Neural cell (in vitro differentiated cells): ENCODE measurements at regions not wholly inside any gene's neighbourhood (a gene's known extent, or its start where the extent isn't known, plus 50 kb on each side); places are given as distances from the start of the nearest gene placed in this dataset.

Experiments
- H2AFZ ChIP-seq: fragments of 200-600, 300-800 bp; sonication (generic), shearing (Covaris generic); 2 replicates; pipeline ENCODE4 v1.6.0; 2014; ENCODE audit warnings: low read depth, mild to moderate bottlenecking, antibody characterized with exemption, low read length, moderate library complexity
- H3F3A ChIP-seq: fragments of 200-600 bp; shearing (Covaris generic); 2 replicates; pipeline ENCODE4 v1.6.1; 2016; ENCODE audit warnings: mild to moderate bottlenecking, moderate library complexity, mixed read lengths, antibody characterized with exemption, low read length; ENCODE audit not compliant: insufficient read depth, poor library complexity, severe bottlenecking
- H3K27ac ChIP-seq: fragments of 200-600, 300-800 bp; sonication (generic), shearing (Covaris generic); 2 replicates; pipeline ENCODE4 v1.5.1; 2014; ENCODE audit warnings: mild to moderate bottlenecking, low read length, moderate library complexity
- H3K27me3 ChIP-seq: fragments of 300-800, 200-600 bp; sonication (generic), shearing (Covaris generic); 2 replicates; pipeline ENCODE4 v1.6.0; 2014; ENCODE audit warnings: mild to moderate bottlenecking, low read depth, low read length, moderate library complexity; ENCODE audit not compliant: insufficient read depth
- H3K36me3 ChIP-seq: fragments of 300-800, 200-600 bp; sonication (generic), shearing (Covaris generic); 2 replicates; pipeline ENCODE4 v1.5.1; 2014; ENCODE audit warnings: mild to moderate bottlenecking, antibody characterized with exemption, low read length, moderate library complexity; ENCODE audit not compliant: insufficient read depth
- H3K4me2 ChIP-seq: fragments of 300-800, 200-600 bp; sonication (generic), shearing (Covaris generic); 2 replicates; pipeline ENCODE4 v1.6.0; 2014; ENCODE audit warnings: mild to moderate bottlenecking, low read length
- H3K4me3 ChIP-seq: fragments of 300-800, 200-600 bp; sonication (generic), shearing (Covaris generic); 2 replicates; pipeline ENCODE4 v1.5.1; 2014; ENCODE audit warnings: mild to moderate bottlenecking, low read length, moderate library complexity
- H3K79me2 ChIP-seq: fragments of 200-600 bp; shearing (Covaris generic); replicated peaks from 2 replicates; pipeline ENCODE4 v1.6.0; 2014; ENCODE audit warnings: mild to moderate bottlenecking, low read length, moderate library complexity; ENCODE audit not compliant: insufficient read depth
- H3K9ac ChIP-seq: fragments of 300-800, 200-600 bp; sonication (generic), shearing (Covaris generic); 2 replicates; pipeline ENCODE4 v1.6.1; 2016; ENCODE audit warnings: mild to moderate bottlenecking, low read length, mixed read lengths
- H3K9me2 ChIP-seq: fragments of 200-600 bp; shearing (Covaris generic); 2 replicates; pipeline ENCODE4 v1.6.1; 2016; ENCODE audit warnings: mild to moderate bottlenecking, low read length, mixed read lengths; ENCODE audit not compliant: insufficient read depth
- H3K9me3 ChIP-seq: fragments of 200-600, 300-800 bp; sonication (generic), shearing (Covaris generic); 2 replicates; pipeline ENCODE4 v1.6.1; 2016; ENCODE audit warnings: mild to moderate bottlenecking, mixed run types, low read length, moderate library complexity, mixed read lengths
- H4K20me1 ChIP-seq: fragments of 200-600 bp; shearing (Covaris generic); 2 replicates; pipeline ENCODE4 v1.6.1; 2016; ENCODE audit warnings: mild to moderate bottlenecking, mixed run types; ENCODE audit not compliant: insufficient read depth
- CTCF ChIP-seq: fragments of 450-650 bp; IDR thresholded peaks from 2 replicates; pipeline ENCODE4 v1.5.1; 2014; ENCODE audit warnings: antibody characterized with exemption, mild to moderate bottlenecking, moderate library complexity; ENCODE audit not compliant: poor library complexity, severe bottlenecking
- EP300 ChIP-seq: fragments of 450-650 bp; conservative IDR thresholded peaks from 2 replicates; pipeline ENCODE4 v1.6.1; 2014; ENCODE audit warnings: antibody characterized with exemption, mild to moderate bottlenecking, moderate library complexity; ENCODE audit not compliant: poor library complexity, severe bottlenecking
- EZH2 ChIP-seq: fragments of 200-600, 300-800 bp; shearing (Covaris generic), sonication (generic); IDR thresholded peaks from 2 replicates; pipeline ENCODE4 v1.6.1; 2014; ENCODE audit warnings: antibody characterized with exemption, low read length, borderline replicate concordance, mild to moderate bottlenecking; ENCODE audit not compliant: insufficient read depth, poor library complexity, severe bottlenecking
- MXI1 ChIP-seq: fragments of 450-650 bp; conservative IDR thresholded peaks from 2 replicates; pipeline ENCODE4 v1.6.1; 2014; ENCODE audit warnings: antibody characterized with exemption, mild to moderate bottlenecking; ENCODE audit not compliant: poor library complexity, severe bottlenecking
- POLR2AphosphoS5 ChIP-seq: IDR thresholded peaks from 2 replicates; pipeline ENCODE4 v1.6.1; 2012
- RAD21 ChIP-seq: fragments of 450-650 bp; conservative IDR thresholded peaks from 2 replicates; pipeline ENCODE4 v1.6.1; 2014; ENCODE audit warnings: antibody characterized with exemption, mild to moderate bottlenecking, moderate library complexity
- SMC3 ChIP-seq: fragments of 450-650 bp; conservative IDR thresholded peaks from 2 replicates; pipeline ENCODE4 v1.6.1; 2014; ENCODE audit warnings: antibody characterized with exemption, mild to moderate bottlenecking, moderate library complexity; ENCODE audit not compliant: poor library complexity
- TAF1 ChIP-seq: IDR thresholded peaks from 2 replicates; pipeline ENCODE4 v1.6.1; 2012; ENCODE audit warnings: low read depth
- TF ChIP-seq, protein P1 (sequence below): IDR thresholded peaks from 2 replicates; pipeline ENCODE4 v1.6.1; 2012; ENCODE audit warnings: borderline replicate concordance

DNA sequence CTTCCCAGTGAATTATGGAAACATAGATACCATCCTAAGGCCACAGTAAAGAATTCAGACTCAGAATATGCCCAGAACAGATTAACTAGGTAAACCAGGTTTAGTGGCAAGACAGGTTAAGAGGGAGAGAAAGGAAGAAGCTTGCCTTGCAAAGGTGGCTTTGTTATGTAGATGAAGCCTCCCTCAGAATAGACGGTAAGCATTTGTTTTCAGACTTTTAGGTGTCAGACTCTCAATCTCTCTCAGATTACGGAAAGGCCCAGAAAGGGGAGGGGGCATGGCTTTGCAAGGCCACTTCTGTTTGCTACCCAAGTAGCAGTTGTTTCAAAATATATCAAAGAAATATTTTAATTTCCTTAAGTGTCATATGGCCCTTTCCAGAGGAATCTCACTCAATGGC, 457.1 kb upstream of the BOD1L1 start:
- TF ChIP-seq SMC3 = no peak
- TF ChIP-seq EZH2 = no peak
- TF ChIP-seq, protein P1, sequence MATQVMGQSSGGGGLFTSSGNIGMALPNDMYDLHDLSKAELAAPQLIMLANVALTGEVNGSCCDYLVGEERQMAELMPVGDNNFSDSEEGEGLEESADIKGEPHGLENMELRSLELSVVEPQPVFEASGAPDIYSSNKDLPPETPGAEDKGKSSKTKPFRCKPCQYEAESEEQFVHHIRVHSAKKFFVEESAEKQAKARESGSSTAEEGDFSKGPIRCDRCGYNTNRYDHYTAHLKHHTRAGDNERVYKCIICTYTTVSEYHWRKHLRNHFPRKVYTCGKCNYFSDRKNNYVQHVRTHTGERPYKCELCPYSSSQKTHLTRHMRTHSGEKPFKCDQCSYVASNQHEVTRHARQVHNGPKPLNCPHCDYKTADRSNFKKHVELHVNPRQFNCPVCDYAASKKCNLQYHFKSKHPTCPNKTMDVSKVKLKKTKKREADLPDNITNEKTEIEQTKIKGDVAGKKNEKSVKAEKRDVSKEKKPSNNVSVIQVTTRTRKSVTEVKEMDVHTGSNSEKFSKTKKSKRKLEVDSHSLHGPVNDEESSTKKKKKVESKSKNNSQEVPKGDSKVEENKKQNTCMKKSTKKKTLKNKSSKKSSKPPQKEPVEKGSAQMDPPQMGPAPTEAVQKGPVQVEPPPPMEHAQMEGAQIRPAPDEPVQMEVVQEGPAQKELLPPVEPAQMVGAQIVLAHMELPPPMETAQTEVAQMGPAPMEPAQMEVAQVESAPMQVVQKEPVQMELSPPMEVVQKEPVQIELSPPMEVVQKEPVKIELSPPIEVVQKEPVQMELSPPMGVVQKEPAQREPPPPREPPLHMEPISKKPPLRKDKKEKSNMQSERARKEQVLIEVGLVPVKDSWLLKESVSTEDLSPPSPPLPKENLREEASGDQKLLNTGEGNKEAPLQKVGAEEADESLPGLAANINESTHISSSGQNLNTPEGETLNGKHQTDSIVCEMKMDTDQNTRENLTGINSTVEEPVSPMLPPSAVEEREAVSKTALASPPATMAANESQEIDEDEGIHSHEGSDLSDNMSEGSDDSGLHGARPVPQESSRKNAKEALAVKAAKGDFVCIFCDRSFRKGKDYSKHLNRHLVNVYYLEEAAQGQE = no peak
- TF ChIP-seq MXI1 = no peak
- TF ChIP-seq RAD21 = no peak
- TF ChIP-seq EP300 = no peak
- no peak for TF ChIP-seq POLR2AphosphoS5
- TF ChIP-seq TAF1 = no peak
- TF ChIP-seq CTCF = no peak
- H3K36me3 ChIP-seq = no peaks in the 10 kb centered on the region
- H4K20me1 ChIP-seq = no peaks in the 10 kb centered on the region
- no peak overlapping the region for H2AFZ ChIP-seq
- H3K9me2 ChIP-seq = no peaks in the 10 kb centered on the region
- H3K9me3 ChIP-seq = no peaks in the 10 kb centered on the region
- no peak overlapping the region for H3K27ac ChIP-seq
- no peak overlapping the region for H3K4me3 ChIP-seq
- no peak overlapping the region for H3K4me2 ChIP-seq
- H3F3A ChIP-seq = no peaks in the 10 kb centered on the region
- H3K27me3 ChIP-seq = no peaks in the 10 kb centered on the region
- no peak overlapping the region for H3K9ac ChIP-seq
- H3K79me2 ChIP-seq = no peaks in the 10 kb centered on the region

DNA sequence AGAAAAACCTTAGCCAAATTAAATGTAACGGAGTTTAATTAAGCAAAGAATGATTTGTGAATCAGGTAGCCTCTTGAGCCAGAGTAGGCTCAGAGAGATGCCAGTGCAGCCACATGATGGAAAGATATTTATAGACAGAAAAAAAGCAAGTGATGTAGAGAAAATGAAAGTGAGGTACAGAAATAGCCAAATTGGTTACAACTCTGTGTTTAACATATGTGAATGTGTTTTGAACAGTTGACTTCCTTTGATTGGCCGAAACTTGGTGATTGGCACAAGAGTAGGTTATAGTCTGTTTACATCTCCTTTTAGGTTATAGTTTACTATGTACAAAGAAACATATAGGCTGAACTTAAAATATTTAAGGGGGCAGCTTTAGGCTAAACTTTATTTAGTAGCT, 459.9 kb upstream of the BOD1L1 start:
- Histone ChIP-seq H3K79me2 (no peaks in the 10 kb centered on the region), H3K4me2 (no peak overlapping the region), H3K27me3 (no peaks in the 10 kb centered on the region), H3K27ac (no peak overlapping the region), H2AFZ (no peak overlapping the region), H3K4me3 (no peak overlapping the region), H3F3A (no peaks in the 10 kb centered on the region), H3K36me3 (no peaks in the 10 kb centered on the region), H4K20me1 (no peaks in the 10 kb centered on the region), H3K9me2 (no peaks in the 10 kb centered on the region), H3K9ac (no peak overlapping the region), H3K9me3 (no peaks in the 10 kb centered on the region)
- TF ChIP-seq POLR2AphosphoS5 (no peak), CTCF (no peak), MXI1 (no peak), RAD21 (no peak), EP300 (no peak), EZH2 (no peak), TAF1 (no peak), SMC3 (no peak)
- TF ChIP-seq, protein P1 = no peak
